H9 (cell line): ENCODE measurements at regions not wholly inside any gene's neighbourhood (a gene's known extent, or its start where the extent isn't known, plus 50 kb on each side); places are given as distances from the start of the nearest gene placed in this dataset.
A peak's percentile ranks its signal among the peaks of the same experiment; 100 is the strongest.

Experiments
- DNase-seq: peaks from one replicate; pipeline ENCODE4 v3.0.0-alpha.2; 2017
- H2AFZ ChIP-seq: one replicate; pipeline ENCODE4 v1.6.1; 2013; ENCODE audit warnings: mild to moderate bottlenecking, low read length, control low read depth, moderate library complexity
- H2AK5ac ChIP-seq: 2 replicates; pipeline ENCODE4 v1.6.1; 2013; ENCODE audit warnings: low read length, control low read depth, mixed read lengths; ENCODE audit not compliant: insufficient read length
- H2BK120ac ChIP-seq: one replicate; pipeline ENCODE4 v1.6.1; 2013; ENCODE audit warnings: low read depth, mild to moderate bottlenecking, low read length, control low read depth, inconsistent platforms; ENCODE audit not compliant: poor library complexity, severe bottlenecking
- H2BK12ac ChIP-seq: 2 replicates; pipeline ENCODE4 v1.6.1; 2013; ENCODE audit warnings: low read length, control low read depth, mixed read lengths, low read depth; ENCODE audit not compliant: insufficient read length
- H2BK15ac ChIP-seq: 2 replicates; pipeline ENCODE4 v1.6.1; 2013; ENCODE audit warnings: low read depth, low read length, control low read depth
- H2BK20ac ChIP-seq: one replicate; pipeline ENCODE4 v1.6.1; 2013; ENCODE audit warnings: low read depth, mild to moderate bottlenecking, low read length, control low read depth, inconsistent platforms; ENCODE audit not compliant: poor library complexity, severe bottlenecking
- H2BK5ac ChIP-seq: 2 replicates; pipeline ENCODE4 v1.6.1; 2013; ENCODE audit warnings: low read length, control low read depth, mixed read lengths; ENCODE audit not compliant: insufficient read length
- H3K14ac ChIP-seq: 2 replicates; pipeline ENCODE4 v1.6.1; 2013; ENCODE audit warnings: low read length, control low read depth; ENCODE audit not compliant: insufficient read depth
- H3K18ac ChIP-seq: 2 replicates; pipeline ENCODE4 v1.6.1; 2013; ENCODE audit warnings: low read depth, mild to moderate bottlenecking, mixed read lengths, low read length, control low read depth; ENCODE audit not compliant: insufficient read length
- H3K23ac ChIP-seq: 2 replicates; pipeline ENCODE4 v1.6.1; 2013; ENCODE audit warnings: low read length, control low read depth, mixed read lengths, low read depth; ENCODE audit not compliant: insufficient read length
- H3K23me2 ChIP-seq: 2 replicates; pipeline ENCODE4 v1.6.1; 2013; ENCODE audit warnings: low read depth, mild to moderate bottlenecking, mixed read lengths, low read length, control low read depth; ENCODE audit not compliant: insufficient read length, poor library complexity, severe bottlenecking
- H3K27ac ChIP-seq: 2 replicates; pipeline ENCODE4 v1.5.1; 2013; ENCODE audit warnings: low read length, control low read depth, mixed read lengths, low read depth; ENCODE audit not compliant: insufficient read length
- H3K27me3 ChIP-seq: 2 replicates; pipeline ENCODE4 v1.6.1; 2013; ENCODE audit warnings: low read length, control low read depth, inconsistent platforms; ENCODE audit not compliant: insufficient read depth
- H3K4ac ChIP-seq: 2 replicates; pipeline ENCODE4 v1.6.1; 2013; ENCODE audit warnings: low read depth, mild to moderate bottlenecking, control low read depth, inconsistent platforms, low read length, moderate library complexity
- H3K4me1 ChIP-seq: 2 replicates; pipeline ENCODE4 v1.6.1; 2013; ENCODE audit warnings: low read length, control low read depth, inconsistent platforms; ENCODE audit not compliant: insufficient read depth
- H3K4me2 ChIP-seq: 2 replicates; pipeline ENCODE4 v1.6.1; 2013; ENCODE audit warnings: low read length, control low read depth, mixed read lengths; ENCODE audit not compliant: insufficient read length, insufficient read depth
- H3K56ac ChIP-seq: 2 replicates; pipeline ENCODE4 v1.6.1; 2013; ENCODE audit warnings: low read depth, mild to moderate bottlenecking, mixed read lengths, low read length, control low read depth; ENCODE audit not compliant: insufficient read length
- H3K79me1 ChIP-seq: 2 replicates; pipeline ENCODE4 v1.6.1; 2013; ENCODE audit warnings: low read depth, mild to moderate bottlenecking, moderate library complexity, low read length, control low read depth, inconsistent platforms; ENCODE audit not compliant: insufficient read depth, poor library complexity, severe bottlenecking
- H3K79me2 ChIP-seq: 2 replicates; pipeline ENCODE4 v1.6.1; 2013; ENCODE audit warnings: low read length, control low read depth, inconsistent platforms; ENCODE audit not compliant: insufficient read depth
- H3K9ac ChIP-seq: 2 replicates; pipeline ENCODE4 v1.6.1; 2013; ENCODE audit warnings: low read length, control low read depth, mixed read lengths; ENCODE audit not compliant: insufficient read length; ENCODE audit errors: extremely low read depth
- H3K9me3 ChIP-seq: one replicate; pipeline ENCODE4 v1.6.1; 2013; ENCODE audit warnings: low read depth, low read length, inconsistent platforms; ENCODE audit not compliant: control insufficient read depth
- H3T11ph ChIP-seq: one replicate; pipeline ENCODE4 v1.6.1; 2013; ENCODE audit warnings: mild to moderate bottlenecking, low read length, control low read depth, inconsistent platforms
- H4K20me1 ChIP-seq: one replicate; pipeline ENCODE4 v1.6.1; 2013; ENCODE audit not compliant: control insufficient read depth, insufficient read length, insufficient read depth
- H4K5ac ChIP-seq: 2 replicates; pipeline ENCODE4 v1.6.1; 2013; ENCODE audit warnings: low read depth, mild to moderate bottlenecking, mixed read lengths, low read length, control low read depth; ENCODE audit not compliant: insufficient read length
- H4K8ac ChIP-seq: replicated peaks from 2 replicates; pipeline ENCODE4 v1.6.1; 2013; ENCODE audit warnings: low read length, control low read depth, mixed read lengths, low read depth; ENCODE audit not compliant: insufficient read length
- H4K91ac ChIP-seq: 2 replicates; pipeline ENCODE4 v1.6.1; 2013; ENCODE audit warnings: low read depth, mild to moderate bottlenecking, moderate library complexity, mixed read lengths, low read length, control low read depth; ENCODE audit not compliant: insufficient read length
- H3K27ac Mint-ChIP-seq, 3 experiments: 2 replicates in 2 of 3; 3 replicates in 1 of 3; pipeline ENCODE4 v1.8.0; 2020 to 2021; ENCODE audit warnings: mixed read lengths in 3 of 3, mild to moderate bottlenecking in 1 of 3, moderate library complexity in 1 of 3
- H3K27me3 Mint-ChIP-seq: 2 replicates; pipeline ENCODE4 v1.8.0; 2021; ENCODE audit warnings: low read depth, mild to moderate bottlenecking, moderate library complexity, mixed read lengths
- H3K36me3 Mint-ChIP-seq, 3 experiments: 2 replicates in 2 of 3; 3 replicates in 1 of 3; pipeline ENCODE4 v1.8.0; 2020 to 2021; ENCODE audit warnings: low read depth in 3 of 3, mixed read lengths in 3 of 3; ENCODE audit not compliant: insufficient read depth in 1 of 3
- H3K4me1 Mint-ChIP-seq, 2 experiments: 2 replicates each; pipeline ENCODE4 v1.8.0; 2020; ENCODE audit warnings: mixed read lengths in 2 of 2
- H3K4me3 Mint-ChIP-seq, 2 experiments: 2 replicates in 1 of 2; 3 replicates in 1 of 2; pipeline ENCODE4 v1.8.0; 2020 to 2021; ENCODE audit warnings: mild to moderate bottlenecking in 2 of 2, mixed read lengths in 2 of 2, moderate library complexity in 1 of 2
- H3K9me3 Mint-ChIP-seq, 2 experiments: 2 replicates in 1 of 2; 3 replicates in 1 of 2; pipeline ENCODE4 v1.8.0; 2020; ENCODE audit warnings: mild to moderate bottlenecking in 2 of 2, mixed read lengths in 2 of 2, moderate library complexity in 1 of 2
- WGBS: extraction: QIAGEN DNeasy Blood & Tissue Kit; methylation state at CpG from one replicate; pipeline ENCODE4 v1.1.7; 2013; ENCODE audit warnings: missing lambda C conversion rate, low lambda C conversion rate, mixed read lengths; ENCODE audit not compliant: insufficient read length; ENCODE audit errors: extremely low coverage; 5-methylcytosine and 5-hydroxymethylcytosine counted together
- TF ChIP-seq, protein P1 (sequence below): fragments of 200-600 bp; sonication (generic); conservative IDR thresholded peaks from 3 replicates; pipeline ENCODE4 v1.8.0; 2021; ENCODE audit warnings: antibody characterized with exemption, mild to moderate bottlenecking

DNA sequence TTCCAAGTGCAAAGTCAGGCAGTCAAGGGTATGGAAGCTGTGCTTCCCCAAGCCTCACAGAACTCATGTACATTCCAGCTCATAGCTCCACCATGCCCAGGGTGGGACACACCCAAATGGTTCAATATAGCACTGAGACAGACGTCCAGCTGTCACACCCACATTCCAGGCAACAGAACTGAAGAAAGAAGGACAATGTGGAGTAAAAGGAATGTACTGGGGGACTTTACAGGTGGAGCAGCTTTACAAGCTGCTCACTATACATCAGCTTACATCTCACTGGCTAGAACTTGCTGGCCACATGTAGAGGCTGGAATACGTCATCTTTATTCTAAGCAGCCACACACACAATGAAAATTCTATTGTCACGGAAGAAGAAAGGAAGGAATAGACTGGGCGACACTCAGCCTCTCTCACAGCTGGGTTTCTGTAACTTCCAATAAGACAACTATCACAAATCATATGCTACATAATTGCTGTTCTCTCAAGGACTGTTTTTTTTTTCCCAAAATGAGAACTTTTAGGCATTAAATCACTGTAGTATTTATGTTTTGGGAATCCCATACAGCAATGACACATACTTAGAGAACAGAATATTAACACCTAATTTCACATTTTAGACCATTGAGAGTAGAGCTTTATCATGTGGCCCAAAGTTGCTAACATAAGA is 86.1 kb downstream of the KLF12 start:
- Histone ChIP-seq H3K56ac (no peak overlapping the region), H2BK15ac (no peak overlapping the region), H3K4me2 (no peak overlapping the region), H3K9ac (no peak overlapping the region), H3K27me3 (no peaks in the 10 kb centered on the region), H3K18ac (no peak overlapping the region), H3K79me2 (no peaks in the 10 kb centered on the region), H2BK5ac (no peak overlapping the region), H3K9me3 (no peaks in the 10 kb centered on the region), H2BK120ac (peak overlapping the region; percentile 38), H3K14ac (no peak overlapping the region), H3K27ac (no peak overlapping the region), H4K8ac (no peak overlapping the region), H2BK12ac (no peak overlapping the region), H3K4ac (no peak overlapping the region), H3K23me2 (no peaks in the 10 kb centered on the region), H3K79me1 (no peaks in the 10 kb centered on the region), H3K23ac (no peak overlapping the region), H4K20me1 (no peaks in the 10 kb centered on the region), H4K91ac (no peak overlapping the region), H3T11ph (no peak overlapping the region), H4K5ac (no peak overlapping the region), H2BK20ac (no peak overlapping the region), H2AFZ (no peak overlapping the region), H3K4me1 (no peaks in the 10 kb centered on the region; the same call in none of the 2 replicates), H2AK5ac (no peak overlapping the region)
- Mint-ChIP-seq H3K36me3 (peaks cover 0 to 6% (median 2%) of the 10 kb centered on the region in 3 experiments; a peak in 4 of 7 replicates), H3K27me3 (no peaks in the 10 kb centered on the region), H3K4me1 (peaks cover 6 to 7% of the 10 kb centered on the region in 2 experiments; a peak in 3 of 4 replicates), H3K27ac (no peak overlapping the region; a peak in 1 of 7 replicates), H3K4me3 (no peak overlapping the region), H3K9me3 (no peaks in the 10 kb centered on the region)
- no peak for DNase-seq
- WGBS = no CpG with 5 or more reads among the region's 4 CpGs
- TF ChIP-seq, protein P1, sequence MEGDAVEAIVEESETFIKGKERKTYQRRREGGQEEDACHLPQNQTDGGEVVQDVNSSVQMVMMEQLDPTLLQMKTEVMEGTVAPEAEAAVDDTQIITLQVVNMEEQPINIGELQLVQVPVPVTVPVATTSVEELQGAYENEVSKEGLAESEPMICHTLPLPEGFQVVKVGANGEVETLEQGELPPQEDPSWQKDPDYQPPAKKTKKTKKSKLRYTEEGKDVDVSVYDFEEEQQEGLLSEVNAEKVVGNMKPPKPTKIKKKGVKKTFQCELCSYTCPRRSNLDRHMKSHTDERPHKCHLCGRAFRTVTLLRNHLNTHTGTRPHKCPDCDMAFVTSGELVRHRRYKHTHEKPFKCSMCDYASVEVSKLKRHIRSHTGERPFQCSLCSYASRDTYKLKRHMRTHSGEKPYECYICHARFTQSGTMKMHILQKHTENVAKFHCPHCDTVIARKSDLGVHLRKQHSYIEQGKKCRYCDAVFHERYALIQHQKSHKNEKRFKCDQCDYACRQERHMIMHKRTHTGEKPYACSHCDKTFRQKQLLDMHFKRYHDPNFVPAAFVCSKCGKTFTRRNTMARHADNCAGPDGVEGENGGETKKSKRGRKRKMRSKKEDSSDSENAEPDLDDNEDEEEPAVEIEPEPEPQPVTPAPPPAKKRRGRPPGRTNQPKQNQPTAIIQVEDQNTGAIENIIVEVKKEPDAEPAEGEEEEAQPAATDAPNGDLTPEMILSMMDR = no peak
